ENCODE measurements at regions not wholly inside any gene's neighbourhood (a gene's known extent, or its start where the extent isn't known, plus 50 kb on each side); places are given as distances from the start of the nearest gene placed in this dataset.
"Not testable (repeated sequence)": the region's sequence is repeated elsewhere in the genome, so short reads cannot be mapped to it uniquely, and the experiment has no call there.

GRCh38 chrY:7382988-7383387 lies 471.4 kb upstream of the AMELY start:
- DNase-seq: no peak

GRCh38 chrY:7377091-7377490 lies 465.5 kb upstream of the AMELY start:
- DNase-seq: no peak

- not testable (repeated sequence) for DNase-seq
Measured at GRCh38 chrY:7374485-7374884, 462.9 kb upstream of the AMELY start.

- DNase-seq: not testable (repeated sequence)
Measured at GRCh38 chrY:7371953-7372352, 460.4 kb upstream of the AMELY start.

GRCh38 chrY:7371026-7371425 lies 459.5 kb upstream of the AMELY start:
- not testable (repeated sequence) for DNase-seq

- no peak for DNase-seq
Measured at GRCh38 chrY:7359520-7359919, 448.0 kb upstream of the AMELY start.

- DNase-seq: no peak
Measured at GRCh38 chrY:7358103-7358752, 446.7 kb upstream of the AMELY start.

- DNase-seq: not testable (repeated sequence)
Measured at GRCh38 chrY:7355891-7356290, 444.3 kb upstream of the AMELY start.

GRCh38 chrY:7344661-7345060 lies 433.1 kb upstream of the AMELY start:
- DNase-seq: peak; percentile 13

- DNase-seq: no peak
Measured at GRCh38 chrY:7343261-7343660, 431.7 kb upstream of the AMELY start.

- not testable (repeated sequence) for DNase-seq
Measured at GRCh38 chrY:7342732-7343131, 431.2 kb upstream of the AMELY start.

- no peak for DNase-seq
Measured at GRCh38 chrY:7339391-7340087, 428.0 kb upstream of the AMELY start.

- DNase-seq: no peak
Measured at GRCh38 chrY:7336023-7336873, 424.7 kb upstream of the AMELY start.

- no peak for DNase-seq
Measured at GRCh38 chrY:7334449-7334848, 422.9 kb upstream of the AMELY start.

- DNase-seq: no peak
Measured at GRCh38 chrY:7326296-7327246, 415.0 kb upstream of the AMELY start.

GRCh38 chrY:7325531-7325930 lies 414.0 kb upstream of the AMELY start:
- no peak for DNase-seq

- DNase-seq: no peak
Measured at GRCh38 chrY:7320751-7321150, 409.2 kb upstream of the AMELY start.

- not testable (repeated sequence) for DNase-seq
Measured at GRCh38 chrY:7320171-7320570, 408.6 kb upstream of the AMELY start.

- DNase-seq: no peak
Measured at GRCh38 chrY:7318122-7318521, 406.6 kb upstream of the AMELY start.

GRCh38 chrY:7317571-7317970 lies 406.0 kb upstream of the AMELY start:
- no peak for DNase-seq

GRCh38 chrY:7310482-7311269 lies 399.1 kb upstream of the AMELY start:
- DNase-seq: peak; percentile 49

GRCh38 chrY:7308816-7309215 lies 397.3 kb upstream of the AMELY start:
- no peak for DNase-seq
